ENCODE measurements at regions not wholly inside any gene's neighbourhood (a gene's known extent, or its start where the extent isn't known, plus 50 kb on each side); places are given as distances from the start of the nearest gene placed in this dataset.

DNA sequence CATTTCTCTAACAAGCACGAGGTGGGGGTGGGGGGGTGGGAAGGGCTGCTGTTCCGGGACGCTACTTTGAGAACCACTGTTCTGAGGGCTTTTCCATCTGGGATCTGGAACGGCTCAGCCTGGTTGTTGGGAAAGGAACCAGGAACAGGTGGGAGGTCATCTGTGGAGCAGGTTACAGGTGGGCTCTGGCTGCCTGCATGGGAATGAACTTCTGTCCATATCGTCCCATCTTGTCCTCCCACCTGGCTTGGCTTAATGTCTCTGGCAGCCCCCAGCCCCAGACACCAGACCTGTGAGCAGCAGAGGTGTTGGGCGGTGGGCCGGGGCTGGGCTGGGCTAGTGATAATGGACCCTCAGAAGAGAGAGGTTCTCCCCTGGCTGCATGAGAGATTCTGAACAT lies 69.4 kb upstream of the TARDBP start:
- TF ChIP-seq, protein P1, sequence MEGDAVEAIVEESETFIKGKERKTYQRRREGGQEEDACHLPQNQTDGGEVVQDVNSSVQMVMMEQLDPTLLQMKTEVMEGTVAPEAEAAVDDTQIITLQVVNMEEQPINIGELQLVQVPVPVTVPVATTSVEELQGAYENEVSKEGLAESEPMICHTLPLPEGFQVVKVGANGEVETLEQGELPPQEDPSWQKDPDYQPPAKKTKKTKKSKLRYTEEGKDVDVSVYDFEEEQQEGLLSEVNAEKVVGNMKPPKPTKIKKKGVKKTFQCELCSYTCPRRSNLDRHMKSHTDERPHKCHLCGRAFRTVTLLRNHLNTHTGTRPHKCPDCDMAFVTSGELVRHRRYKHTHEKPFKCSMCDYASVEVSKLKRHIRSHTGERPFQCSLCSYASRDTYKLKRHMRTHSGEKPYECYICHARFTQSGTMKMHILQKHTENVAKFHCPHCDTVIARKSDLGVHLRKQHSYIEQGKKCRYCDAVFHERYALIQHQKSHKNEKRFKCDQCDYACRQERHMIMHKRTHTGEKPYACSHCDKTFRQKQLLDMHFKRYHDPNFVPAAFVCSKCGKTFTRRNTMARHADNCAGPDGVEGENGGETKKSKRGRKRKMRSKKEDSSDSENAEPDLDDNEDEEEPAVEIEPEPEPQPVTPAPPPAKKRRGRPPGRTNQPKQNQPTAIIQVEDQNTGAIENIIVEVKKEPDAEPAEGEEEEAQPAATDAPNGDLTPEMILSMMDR (IDR thresholded peaks at IDR 0.05; ENCODE audit: extremely low read depth in 1 of 2, insufficient read depth in 1 of 2, low read depth in 1 of 2, low read length in 2 of 2): no peak
- no peak for TF ChIP-seq EZH2 (IDR thresholded peaks at IDR 0.05; ENCODE audit: borderline replicate concordance, low read depth, low read length, severe bottlenecking)
- TF ChIP-seq JUN (IDR thresholded peaks at IDR 0.05; ENCODE audit: borderline replicate concordance, insufficient read depth, insufficient read length, low read depth): no peak
- no peak for TF ChIP-seq MAX (IDR thresholded peaks at IDR 0.05; ENCODE audit: insufficient read depth, insufficient read length)
- no peak for TF ChIP-seq POLR2A (IDR thresholded peaks at IDR 0.05; ENCODE audit: low read depth, low read length)
- TF ChIP-seq FOS (IDR thresholded peaks at IDR 0.05; ENCODE audit: borderline replicate concordance, insufficient read depth, low read length): no peak
